ENCODE measurements at regions not wholly inside any gene's neighbourhood (a gene's known extent, or its start where the extent isn't known, plus 50 kb on each side); places are given as distances from the start of the nearest gene placed in this dataset.
"Not testable (repeated sequence)": the region's sequence is repeated elsewhere in the genome, so short reads cannot be mapped to it uniquely, and the experiment has no call there.

GRCh38 chr3:162978136-162978535, 1481.5 kb downstream of the OTOL1 start:
- ATAC-seq (ENCODE audit: poor library complexity) (no peak), DNase-seq (no peak)
- Mint-ChIP-seq H3K9me3 (peaks cover 8% of the 10 kb centered on the region), H3K27me3 (no peaks in the 10 kb centered on the region), H3K4me3 (no peak overlapping the region), H3K36me3 (ENCODE audit: low read depth) (no peaks in the 10 kb centered on the region), H3K4me1 (ENCODE audit: low read depth) (no peaks in the 10 kb centered on the region), H3K27ac (no peak overlapping the region)
- Histone ChIP-seq H3K4me3 (ENCODE audit: low read length) (no peak overlapping the region), H3K27me3 (ENCODE audit: control insufficient read depth in 1 of 2, insufficient read depth in 2 of 2, low read length in 2 of 2) (no peaks in the 10 kb centered on the region), H3K9me3 (ENCODE audit: control insufficient read depth in 1 of 2, insufficient read depth in 1 of 2, low read length in 2 of 2) (no peaks in the 10 kb centered on the region), H3K27ac (ENCODE audit: low read depth in 1 of 2, low read length in 2 of 2) (no peak overlapping the region), H3K36me3 (ENCODE audit: insufficient read depth, low read length) (no peaks in the 10 kb centered on the region), H3K4me1 (ENCODE audit: insufficient read depth, low read length) (no peaks in the 10 kb centered on the region)
- POLR2A ChIA-PET: no interaction called here
- intact Hi-C loops (cut with DNase I, micrococcal nuclease): no loop called here
- CTCF ChIA-PET: no interaction called here
- no peak for TF ChIP-seq CTCF (IDR thresholded peaks at IDR 0.05)

- Histone ChIP-seq H3K4me3 (ENCODE audit: low read length) (no peak overlapping the region), H3K4me1 (ENCODE audit: insufficient read depth, low read length) (no peaks in the 10 kb centered on the region), H3K27ac (ENCODE audit: low read depth in 1 of 2, low read length in 2 of 2) (no peak overlapping the region), H3K9me3 (ENCODE audit: control insufficient read depth in 1 of 2, insufficient read depth in 1 of 2, low read length in 2 of 2) (peaks cover 0 to 15% of the 10 kb centered on the region in 2 experiments), H3K27me3 (ENCODE audit: control insufficient read depth in 1 of 2, insufficient read depth in 2 of 2, low read length in 2 of 2) (no peaks in the 10 kb centered on the region), H3K36me3 (ENCODE audit: insufficient read depth, low read length) (no peaks in the 10 kb centered on the region)
- H3K4me1 Mint-ChIP-seq (ENCODE audit: low read depth): no peaks in the 10 kb centered on the region
- H3K27me3 Mint-ChIP-seq: no peaks in the 10 kb centered on the region
- ChIA-PET CTCF (no interaction called here), POLR2A (no interaction called here)
- TF ChIP-seq CTCF (IDR thresholded peaks at IDR 0.05): no peak
- ATAC-seq (ENCODE audit: poor library complexity) (no peak), DNase-seq (no peak)
- H3K27ac Mint-ChIP-seq: no peak overlapping the region
- no peak overlapping the region for H3K4me3 Mint-ChIP-seq
- H3K9me3 Mint-ChIP-seq: peaks cover 19% of the 10 kb centered on the region
- intact Hi-C loops (cut with DNase I, micrococcal nuclease): no loop called here
- H3K36me3 Mint-ChIP-seq (ENCODE audit: low read depth): no peaks in the 10 kb centered on the region
Observed at GRCh38 chr3:162984746-162985145, 1488.1 kb downstream of the OTOL1 start.

GRCh38 chr3:162987085-162987794, 1490.6 kb downstream of the OTOL1 start:
- H3K9me3 ChIP-seq (ENCODE audit: control insufficient read depth in 1 of 2, insufficient read depth in 1 of 2, low read length in 2 of 2): peaks cover 0 to 15% of the 10 kb centered on the region in 2 experiments
- POLR2A ChIA-PET; ATAC-seq (ENCODE audit: poor library complexity); H3K36me3 ChIP-seq (ENCODE audit: insufficient read depth, low read length); H3K27ac Mint-ChIP-seq; H3K27ac ChIP-seq (ENCODE audit: low read depth in 1 of 2, low read length in 2 of 2); CTCF ChIA-PET; H3K4me3 ChIP-seq (ENCODE audit: low read length); H3K27me3 Mint-ChIP-seq; intact Hi-C loops (cut with DNase I, micrococcal nuclease); H3K4me1 Mint-ChIP-seq (ENCODE audit: low read depth); H3K36me3 Mint-ChIP-seq (ENCODE audit: low read depth); H3K27me3 ChIP-seq (ENCODE audit: control insufficient read depth in 1 of 2, insufficient read depth in 2 of 2, low read length in 2 of 2); H3K4me1 ChIP-seq (ENCODE audit: insufficient read depth, low read length); H3K4me3 Mint-ChIP-seq: not testable (repeated sequence)
- peak in 1 of 14 experiments; percentile 6 for DNase-seq
- H3K9me3 Mint-ChIP-seq: peaks cover 13% of the 10 kb centered on the region

GRCh38 chr3:162992741-162993140, 1496.1 kb downstream of the OTOL1 start:
- ATAC-seq (ENCODE audit: poor library complexity) (no peak), DNase-seq (no peak)
- H3K36me3 ChIP-seq (ENCODE audit: insufficient read depth, low read length): no peaks in the 10 kb centered on the region
- no peak overlapping the region for H3K4me3 ChIP-seq (ENCODE audit: low read length)
- TF ChIP-seq CTCF (IDR thresholded peaks at IDR 0.05): no peak
- Mint-ChIP-seq H3K36me3 (ENCODE audit: low read depth) (no peaks in the 10 kb centered on the region), H3K9me3 (peaks cover 13% of the 10 kb centered on the region), H3K4me1 (ENCODE audit: low read depth) (no peaks in the 10 kb centered on the region), H3K27me3 (no peaks in the 10 kb centered on the region), H3K27ac (no peak overlapping the region), H3K4me3 (no peak overlapping the region)
- ChIA-PET POLR2A (no interaction called here), CTCF (no interaction called here)
- no peaks in the 10 kb centered on the region for H3K4me1 ChIP-seq (ENCODE audit: insufficient read depth, low read length)
- no peak overlapping the region for H3K27ac ChIP-seq (ENCODE audit: low read depth in 1 of 2, low read length in 2 of 2)
- intact Hi-C loops (cut with DNase I, micrococcal nuclease): no loop called here
- H3K27me3 ChIP-seq (ENCODE audit: control insufficient read depth in 1 of 2, insufficient read depth in 2 of 2, low read length in 2 of 2): no peaks in the 10 kb centered on the region
- H3K9me3 ChIP-seq (ENCODE audit: control insufficient read depth in 1 of 2, insufficient read depth in 1 of 2, low read length in 2 of 2): peaks cover 6 to 9% of the 10 kb centered on the region in 2 experiments

All from CD4-positive, alpha-beta T cell (primary cell).